Endothelial cell of umbilical vein (primary cell): ENCODE measurements at regions not wholly inside any gene's neighbourhood (a gene's known extent, or its start where the extent isn't known, plus 50 kb on each side); places are given as distances from the start of the nearest gene placed in this dataset.

Experiments
- CTCF ChIP-seq, 2 donors: IDR thresholded peaks; 1 replicate in 1 of 2; 2 replicates in 1 of 2; pipeline ENCODE4 v1.5.1; 2011; ENCODE audit warnings: low read length in 2 of 2, mild to moderate bottlenecking in 2 of 2, moderate library complexity in 2 of 2, control low read depth in 1 of 2, inconsistent platforms in 1 of 2, low read depth in 1 of 2; ENCODE audit not compliant: insufficient read depth in 1 of 2; ENCODE audit errors: extremely low read depth in 1 of 2
- EZH2 ChIP-seq: IDR thresholded peaks from 2 replicates; pipeline ENCODE4 v1.6.1; 2012; ENCODE audit warnings: borderline replicate concordance, low read depth, mild to moderate bottlenecking, moderate library complexity, low read length, inconsistent platforms; ENCODE audit not compliant: severe bottlenecking
- FOS ChIP-seq: IDR thresholded peaks from 2 replicates; pipeline ENCODE4 v1.6.1; 2011; ENCODE audit warnings: mild to moderate bottlenecking, low read length, moderate library complexity, borderline replicate concordance; ENCODE audit not compliant: insufficient read depth
- MYC ChIP-seq: IDR thresholded peaks from one replicate; pipeline ENCODE4 v1.6.1; 2011; ENCODE audit warnings: mild to moderate bottlenecking, low read depth, low read length
- POLR2A ChIP-seq: IDR thresholded peaks from 2 replicates; pipeline ENCODE4 v1.6.1; 2012; ENCODE audit warnings: low read depth, mild to moderate bottlenecking, control low read depth, low read length
- TF ChIP-seq, protein P1 (sequence below): IDR thresholded peaks from 2 replicates; pipeline ENCODE4 v1.6.1; 2011; ENCODE audit not compliant: insufficient read depth, insufficient read length

DNA sequence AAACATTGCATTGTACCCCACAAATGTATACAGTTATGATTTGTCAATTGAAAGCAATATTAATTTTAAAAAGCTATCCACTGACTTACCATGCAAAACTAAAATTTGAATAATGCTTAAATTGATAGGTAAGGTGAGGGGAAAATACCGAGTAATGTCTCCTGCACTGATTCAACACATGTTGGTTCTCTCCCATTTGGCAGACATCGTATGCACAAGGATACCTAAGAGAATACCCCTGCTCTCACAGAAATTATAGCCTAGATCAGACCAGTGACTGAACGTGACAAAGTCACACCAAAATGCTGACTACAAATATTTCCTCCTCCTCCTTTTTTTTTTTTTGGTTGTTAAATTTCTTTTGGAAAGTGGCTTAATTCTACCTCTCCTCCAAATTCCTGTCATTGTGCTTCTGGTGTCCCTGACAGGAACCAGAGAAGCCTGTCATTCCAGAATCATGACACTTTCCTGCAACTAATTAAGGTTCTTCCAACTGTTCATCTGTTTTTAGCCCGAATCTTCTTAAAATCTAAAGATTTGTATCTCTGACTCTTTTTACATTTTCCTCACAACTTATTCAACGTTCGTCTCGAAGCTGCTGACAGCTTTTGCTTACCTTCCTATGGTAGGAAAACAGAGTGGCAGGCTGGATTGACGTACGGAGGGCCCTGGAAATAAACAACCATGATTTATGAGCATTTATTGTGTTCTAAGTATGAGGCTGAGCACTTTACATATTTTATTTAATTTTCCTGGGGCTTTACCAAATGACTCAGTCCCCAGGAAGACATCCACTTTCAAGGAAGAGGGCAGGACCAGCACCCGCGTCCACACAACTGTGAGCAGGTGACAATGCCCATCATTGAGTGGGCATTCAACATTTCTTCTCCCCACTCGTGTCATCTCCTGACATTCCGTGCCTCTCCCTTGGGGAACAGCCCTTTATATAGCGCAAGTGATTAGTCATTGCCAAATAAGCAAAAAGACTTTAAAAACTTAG is 57.9 kb upstream of the KCNE2 start:
- TF ChIP-seq CTCF (IDR thresholded peaks at IDR 0.05; ENCODE audit: extremely low read depth in 1 of 2, insufficient read depth in 1 of 2, low read depth in 1 of 2, low read length in 2 of 2) (no peak), POLR2A (no peak), MYC (no peak), EZH2 (no peak), FOS (no peak)
- TF ChIP-seq, protein P1, sequence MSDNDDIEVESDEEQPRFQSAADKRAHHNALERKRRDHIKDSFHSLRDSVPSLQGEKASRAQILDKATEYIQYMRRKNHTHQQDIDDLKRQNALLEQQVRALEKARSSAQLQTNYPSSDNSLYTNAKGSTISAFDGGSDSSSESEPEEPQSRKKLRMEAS: no peak
